BE2C (cell line): ENCODE measurements at regions not wholly inside any gene's neighbourhood (a gene's known extent, or its start where the extent isn't known, plus 50 kb on each side); places are given as distances from the start of the nearest gene placed in this dataset.

Source experiments
- DNase-seq: peaks from one replicate; pipeline ENCODE4 v3.0.0-alpha.2; 2020
- H3K27me3 ChIP-seq: fragments of 250-450 bp; sonication (Bioruptor Pico); 2 replicates; pipeline ENCODE4 v1.5.1; 2020; ENCODE audit warnings: mild to moderate bottlenecking
- H3K36me3 ChIP-seq: fragments of 250-450 bp; sonication (Bioruptor Pico); 2 replicates; pipeline ENCODE4 v1.5.1; 2020; ENCODE audit warnings: mild to moderate bottlenecking
- H3K4me1 ChIP-seq: fragments of 250-450 bp; sonication (Bioruptor Pico); 2 replicates; pipeline ENCODE4 v1.5.1; 2020
- H3K4me3 ChIP-seq: 2 replicates; pipeline ENCODE4 v1.5.1; 2011; ENCODE audit warnings: low read depth, low read length
- H3K9me3 ChIP-seq: fragments of 250-450 bp; sonication (Bioruptor Pico); 2 replicates; pipeline ENCODE4 v1.5.1; 2020
- CTCF ChIP-seq: IDR thresholded peaks from 2 replicates; pipeline ENCODE4 v1.5.1; 2012; ENCODE audit warnings: mild to moderate bottlenecking, low read depth, low read length

GRCh38 chr5:4533457-4534105 is 606.5 kb upstream of the ADAMTS16 start:
- Histone ChIP-seq H3K4me3 (no peak overlapping the region), H3K36me3 (no peaks in the 10 kb centered on the region), H3K4me1 (no peaks in the 10 kb centered on the region), H3K9me3 (no peaks in the 10 kb centered on the region), H3K27me3 (no peaks in the 10 kb centered on the region)
- no peak for TF ChIP-seq CTCF
- DNase-seq = no peak

GRCh38 chr5:4537489-4537888 is 602.6 kb upstream of the ADAMTS16 start:
- no peaks in the 10 kb centered on the region for H3K27me3 ChIP-seq
- no peaks in the 10 kb centered on the region; the same call in 1 of the 2 replicates for H3K9me3 ChIP-seq
- DNase-seq = no peak
- TF ChIP-seq CTCF = no peak
- H3K36me3 ChIP-seq = no peaks in the 10 kb centered on the region
- no peak overlapping the region for H3K4me3 ChIP-seq
- no peaks in the 10 kb centered on the region for H3K4me1 ChIP-seq

- Histone ChIP-seq H3K4me3 (no peak overlapping the region), H3K36me3 (no peaks in the 10 kb centered on the region), H3K4me1 (no peaks in the 10 kb centered on the region), H3K9me3 (no peaks in the 10 kb centered on the region; the same call in 1 of the 2 replicates), H3K27me3 (no peaks in the 10 kb centered on the region)
- no peak for DNase-seq
- TF ChIP-seq CTCF = no peak
These were observed 599.6 kb upstream of the ADAMTS16 start for GRCh38 chr5:4540375-4541173.

GRCh38 chr5:4541334-4541733 is 598.8 kb upstream of the ADAMTS16 start:
- Histone ChIP-seq H3K9me3 (no peaks in the 10 kb centered on the region; the same call in 1 of the 2 replicates), H3K36me3 (no peaks in the 10 kb centered on the region), H3K27me3 (no peaks in the 10 kb centered on the region), H3K4me3 (no peak overlapping the region), H3K4me1 (no peaks in the 10 kb centered on the region)
- TF ChIP-seq CTCF = no peak
- DNase-seq = no peak

GRCh38 chr5:4542145-4542778 is 597.9 kb upstream of the ADAMTS16 start:
- TF ChIP-seq CTCF = no peak
- Histone ChIP-seq H3K4me1 (no peaks in the 10 kb centered on the region), H3K27me3 (no peaks in the 10 kb centered on the region), H3K9me3 (no peaks in the 10 kb centered on the region; the same call in 1 of the 2 replicates), H3K36me3 (no peaks in the 10 kb centered on the region), H3K4me3 (no peak overlapping the region)
- DNase-seq = no peak
